HL-60 (cell line): ENCODE measurements at regions not wholly inside any gene's neighbourhood (a gene's known extent, or its start where the extent isn't known, plus 50 kb on each side); places are given as distances from the start of the nearest gene placed in this dataset.

ENCODE experiments used
- DNase-seq, 2 experiments: peaks; one replicate each; pipeline ENCODE4 v3.0.0-alpha.2; 2010 to 2020; ENCODE audit warnings: low read depth in 1 of 2, low spot score in 1 of 2
- H3K27ac ChIP-seq: fragments of 250-450 bp; sonication (Bioruptor Pico); replicated peaks from 2 replicates; pipeline ENCODE4 v1.5.1; 2020; ENCODE audit warnings: mild to moderate bottlenecking, moderate library complexity
- H3K27me3 ChIP-seq: fragments of 250-450 bp; sonication (Bioruptor Pico); 2 replicates; pipeline ENCODE4 v1.5.1; 2021; ENCODE audit warnings: mild to moderate bottlenecking, moderate library complexity; ENCODE audit not compliant: insufficient read depth, poor library complexity, severe bottlenecking
- H3K4me3 ChIP-seq: replicated peaks from 2 replicates; pipeline ENCODE4 v1.5.1; 2011; ENCODE audit warnings: mild to moderate bottlenecking, control low read depth, low read length; ENCODE audit not compliant: insufficient read depth
- GABPA ChIP-seq: IDR thresholded peaks from 2 replicates; pipeline ENCODE4 v1.6.1; 2012; ENCODE audit warnings: low read depth
- POLR2AphosphoS5 ChIP-seq: IDR thresholded peaks from 2 replicates; pipeline ENCODE4 v1.6.1; 2012; ENCODE audit warnings: low read depth
- SPI1 ChIP-seq: IDR thresholded peaks from 2 replicates; pipeline ENCODE4 v1.6.1; 2012; ENCODE audit warnings: low read depth, mild to moderate bottlenecking, borderline replicate concordance
- TF ChIP-seq, protein P1 (sequence below): IDR thresholded peaks from one replicate; pipeline ENCODE4 v1.5.1; 2011; ENCODE audit warnings: low read length, control low read depth, inconsistent platforms; ENCODE audit not compliant: insufficient read depth
- TF ChIP-seq, protein P2 (sequence below): IDR thresholded peaks from 2 replicates; pipeline ENCODE4 v1.6.1; 2012; ENCODE audit warnings: low read depth; ENCODE audit not compliant: insufficient replicate concordance

DNA sequence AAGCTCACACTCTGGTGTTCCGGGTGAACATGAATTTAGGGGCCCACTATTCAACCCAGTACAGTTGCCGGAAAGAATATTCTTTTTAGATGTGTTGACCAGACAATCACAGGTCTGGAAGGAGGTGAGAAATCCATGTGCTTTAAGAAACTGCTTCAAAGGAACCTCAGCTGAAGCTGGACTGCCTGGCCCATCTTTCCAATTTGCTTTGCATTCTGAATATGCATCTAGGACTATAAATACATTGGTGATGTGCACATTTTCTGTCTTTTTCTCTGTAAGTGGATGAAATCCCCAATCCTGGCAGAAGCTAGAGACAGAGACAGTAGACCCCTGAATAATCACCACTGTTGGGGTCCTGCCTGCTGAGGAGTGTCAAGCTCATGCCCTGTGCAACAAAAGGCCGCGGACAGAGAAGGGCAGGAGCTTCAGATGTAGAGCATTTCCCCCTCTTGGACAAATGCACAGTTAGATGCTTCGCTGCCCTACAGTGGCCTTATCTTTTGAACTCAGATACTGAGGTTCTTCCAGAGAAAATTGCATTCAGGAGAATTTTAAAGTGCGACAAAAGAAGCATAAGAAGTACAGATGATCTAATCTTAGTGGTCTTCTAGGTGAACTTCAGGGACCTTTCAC is 368.3 kb downstream of the SFMBT2 start:
- DNase-seq = no peak
- TF ChIP-seq POLR2AphosphoS5 (no peak), SPI1 (no peak), GABPA (no peak)
- TF ChIP-seq, protein P1, sequence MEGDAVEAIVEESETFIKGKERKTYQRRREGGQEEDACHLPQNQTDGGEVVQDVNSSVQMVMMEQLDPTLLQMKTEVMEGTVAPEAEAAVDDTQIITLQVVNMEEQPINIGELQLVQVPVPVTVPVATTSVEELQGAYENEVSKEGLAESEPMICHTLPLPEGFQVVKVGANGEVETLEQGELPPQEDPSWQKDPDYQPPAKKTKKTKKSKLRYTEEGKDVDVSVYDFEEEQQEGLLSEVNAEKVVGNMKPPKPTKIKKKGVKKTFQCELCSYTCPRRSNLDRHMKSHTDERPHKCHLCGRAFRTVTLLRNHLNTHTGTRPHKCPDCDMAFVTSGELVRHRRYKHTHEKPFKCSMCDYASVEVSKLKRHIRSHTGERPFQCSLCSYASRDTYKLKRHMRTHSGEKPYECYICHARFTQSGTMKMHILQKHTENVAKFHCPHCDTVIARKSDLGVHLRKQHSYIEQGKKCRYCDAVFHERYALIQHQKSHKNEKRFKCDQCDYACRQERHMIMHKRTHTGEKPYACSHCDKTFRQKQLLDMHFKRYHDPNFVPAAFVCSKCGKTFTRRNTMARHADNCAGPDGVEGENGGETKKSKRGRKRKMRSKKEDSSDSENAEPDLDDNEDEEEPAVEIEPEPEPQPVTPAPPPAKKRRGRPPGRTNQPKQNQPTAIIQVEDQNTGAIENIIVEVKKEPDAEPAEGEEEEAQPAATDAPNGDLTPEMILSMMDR = no peak
- TF ChIP-seq, protein P2, sequence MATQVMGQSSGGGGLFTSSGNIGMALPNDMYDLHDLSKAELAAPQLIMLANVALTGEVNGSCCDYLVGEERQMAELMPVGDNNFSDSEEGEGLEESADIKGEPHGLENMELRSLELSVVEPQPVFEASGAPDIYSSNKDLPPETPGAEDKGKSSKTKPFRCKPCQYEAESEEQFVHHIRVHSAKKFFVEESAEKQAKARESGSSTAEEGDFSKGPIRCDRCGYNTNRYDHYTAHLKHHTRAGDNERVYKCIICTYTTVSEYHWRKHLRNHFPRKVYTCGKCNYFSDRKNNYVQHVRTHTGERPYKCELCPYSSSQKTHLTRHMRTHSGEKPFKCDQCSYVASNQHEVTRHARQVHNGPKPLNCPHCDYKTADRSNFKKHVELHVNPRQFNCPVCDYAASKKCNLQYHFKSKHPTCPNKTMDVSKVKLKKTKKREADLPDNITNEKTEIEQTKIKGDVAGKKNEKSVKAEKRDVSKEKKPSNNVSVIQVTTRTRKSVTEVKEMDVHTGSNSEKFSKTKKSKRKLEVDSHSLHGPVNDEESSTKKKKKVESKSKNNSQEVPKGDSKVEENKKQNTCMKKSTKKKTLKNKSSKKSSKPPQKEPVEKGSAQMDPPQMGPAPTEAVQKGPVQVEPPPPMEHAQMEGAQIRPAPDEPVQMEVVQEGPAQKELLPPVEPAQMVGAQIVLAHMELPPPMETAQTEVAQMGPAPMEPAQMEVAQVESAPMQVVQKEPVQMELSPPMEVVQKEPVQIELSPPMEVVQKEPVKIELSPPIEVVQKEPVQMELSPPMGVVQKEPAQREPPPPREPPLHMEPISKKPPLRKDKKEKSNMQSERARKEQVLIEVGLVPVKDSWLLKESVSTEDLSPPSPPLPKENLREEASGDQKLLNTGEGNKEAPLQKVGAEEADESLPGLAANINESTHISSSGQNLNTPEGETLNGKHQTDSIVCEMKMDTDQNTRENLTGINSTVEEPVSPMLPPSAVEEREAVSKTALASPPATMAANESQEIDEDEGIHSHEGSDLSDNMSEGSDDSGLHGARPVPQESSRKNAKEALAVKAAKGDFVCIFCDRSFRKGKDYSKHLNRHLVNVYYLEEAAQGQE = no peak
- H3K4me3 ChIP-seq = no peak overlapping the region
- H3K27me3 ChIP-seq = no peaks in the 10 kb centered on the region
- no peak overlapping the region for H3K27ac ChIP-seq

GRCh38 chr10:7042000-7042399 is 368.8 kb downstream of the SFMBT2 start:
- DNase-seq = no peak
- TF ChIP-seq SPI1 (no peak), GABPA (no peak), POLR2AphosphoS5 (no peak)
- TF ChIP-seq, protein P2 = no peak
- Histone ChIP-seq H3K4me3 (no peak overlapping the region), H3K27ac (no peak overlapping the region), H3K27me3 (no peaks in the 10 kb centered on the region)

DNA sequence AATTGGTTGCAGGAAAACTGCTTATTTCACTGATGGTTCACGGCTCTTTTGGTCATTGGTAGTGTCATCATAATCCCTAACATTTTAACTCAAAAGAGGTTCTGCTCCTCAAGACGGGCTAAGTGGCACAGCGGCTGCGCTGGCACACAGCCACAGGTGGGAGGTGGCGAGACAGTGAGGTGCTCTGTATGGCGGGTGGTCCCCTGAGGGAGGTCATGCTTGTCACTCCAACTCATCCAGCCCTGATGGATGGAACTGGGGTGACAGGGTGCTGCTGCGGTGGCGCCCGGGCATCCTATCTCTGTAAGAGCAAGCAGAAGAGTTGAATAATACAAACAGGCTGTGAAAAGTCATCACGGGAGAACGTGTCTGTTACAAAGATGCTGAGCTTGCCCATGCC is 370.2 kb downstream of the SFMBT2 start:
- TF ChIP-seq, protein P2 = no peak
- TF ChIP-seq, protein P1 = no peak
- TF ChIP-seq POLR2AphosphoS5 (no peak), GABPA (no peak)

More for the DNA sequence above, 370.2 kb downstream of the SFMBT2 start:
- Histone ChIP-seq H3K27me3 (no peaks in the 10 kb centered on the region), H3K4me3 (no peak overlapping the region), H3K27ac (no peak overlapping the region)
- DNase-seq = no peak
